ENCODE measurements at regions not wholly inside any gene's neighbourhood (a gene's known extent, or its start where the extent isn't known, plus 50 kb on each side); places are given as distances from the start of the nearest gene placed in this dataset.

DNA sequence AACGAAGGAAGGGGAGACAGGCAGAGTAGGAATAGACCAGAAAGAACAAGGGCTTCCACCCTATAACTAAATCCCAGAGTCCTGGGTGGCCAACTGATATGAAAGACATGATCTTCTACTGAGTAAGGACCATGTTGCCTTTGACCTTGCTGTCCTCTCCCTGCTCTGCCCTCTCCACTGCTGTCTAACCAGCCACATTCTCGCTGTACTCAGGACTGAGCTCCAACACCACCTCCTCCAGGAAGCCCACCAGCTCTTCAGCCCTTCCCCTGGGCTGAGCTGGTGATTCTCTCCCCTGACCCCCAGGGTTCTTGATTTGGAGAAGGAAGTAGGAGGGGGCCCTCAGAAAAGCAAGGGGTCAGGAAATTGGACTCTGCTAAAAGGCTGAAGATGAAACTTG, 159.2 kb downstream of the DICER1 start:
- Histone ChIP-seq H3K9me3 (no peaks in the 10 kb centered on the region), H3K36me3 (no peaks in the 10 kb centered on the region), H3K4me3 (no peak overlapping the region), H3K27me3 (peaks cover 0 to 28% of the 10 kb centered on the region in 2 donors), H3K27ac (no peak overlapping the region), H3K4me1 (no peaks in the 10 kb centered on the region)
- TF ChIP-seq, protein P1, sequence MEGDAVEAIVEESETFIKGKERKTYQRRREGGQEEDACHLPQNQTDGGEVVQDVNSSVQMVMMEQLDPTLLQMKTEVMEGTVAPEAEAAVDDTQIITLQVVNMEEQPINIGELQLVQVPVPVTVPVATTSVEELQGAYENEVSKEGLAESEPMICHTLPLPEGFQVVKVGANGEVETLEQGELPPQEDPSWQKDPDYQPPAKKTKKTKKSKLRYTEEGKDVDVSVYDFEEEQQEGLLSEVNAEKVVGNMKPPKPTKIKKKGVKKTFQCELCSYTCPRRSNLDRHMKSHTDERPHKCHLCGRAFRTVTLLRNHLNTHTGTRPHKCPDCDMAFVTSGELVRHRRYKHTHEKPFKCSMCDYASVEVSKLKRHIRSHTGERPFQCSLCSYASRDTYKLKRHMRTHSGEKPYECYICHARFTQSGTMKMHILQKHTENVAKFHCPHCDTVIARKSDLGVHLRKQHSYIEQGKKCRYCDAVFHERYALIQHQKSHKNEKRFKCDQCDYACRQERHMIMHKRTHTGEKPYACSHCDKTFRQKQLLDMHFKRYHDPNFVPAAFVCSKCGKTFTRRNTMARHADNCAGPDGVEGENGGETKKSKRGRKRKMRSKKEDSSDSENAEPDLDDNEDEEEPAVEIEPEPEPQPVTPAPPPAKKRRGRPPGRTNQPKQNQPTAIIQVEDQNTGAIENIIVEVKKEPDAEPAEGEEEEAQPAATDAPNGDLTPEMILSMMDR (IDR thresholded peaks at IDR 0.05) = no peak
- ATAC-seq (no peak), DNase-seq (no peak)
- intact Hi-C loops (cut with DNase I) = no loop called here

DNA sequence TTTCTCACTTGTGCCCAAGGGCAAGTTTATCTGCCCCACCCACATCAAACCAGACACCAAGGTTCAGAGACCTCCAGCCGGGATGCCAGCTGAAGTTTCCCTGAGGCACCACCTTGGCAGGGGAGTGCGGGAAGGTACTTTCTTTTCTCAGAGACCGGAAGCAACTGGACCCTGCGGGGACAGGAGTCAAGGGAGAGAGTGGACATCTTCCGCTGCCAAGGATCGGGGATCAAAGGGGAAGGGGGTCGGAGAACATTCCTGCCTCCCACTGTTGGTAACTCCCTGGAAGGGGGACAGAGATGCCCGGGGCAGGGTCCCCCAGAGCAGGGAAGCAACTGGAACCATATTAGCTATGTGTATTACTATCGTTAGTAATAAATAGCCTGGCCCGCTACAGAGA, 161.8 kb downstream of the DICER1 start:
- TF ChIP-seq, protein P1 (IDR thresholded peaks at IDR 0.05) = no peak
- ATAC-seq (no peak), DNase-seq (no peak)
- Histone ChIP-seq H3K4me3 (no peak overlapping the region), H3K4me1 (no peaks in the 10 kb centered on the region), H3K27ac (no peak overlapping the region), H3K36me3 (no peaks in the 10 kb centered on the region), H3K27me3 (peaks cover 0 to 28% of the 10 kb centered on the region in 2 donors), H3K9me3 (no peaks in the 10 kb centered on the region)
- intact Hi-C loops (cut with DNase I) = no loop called here

DNA sequence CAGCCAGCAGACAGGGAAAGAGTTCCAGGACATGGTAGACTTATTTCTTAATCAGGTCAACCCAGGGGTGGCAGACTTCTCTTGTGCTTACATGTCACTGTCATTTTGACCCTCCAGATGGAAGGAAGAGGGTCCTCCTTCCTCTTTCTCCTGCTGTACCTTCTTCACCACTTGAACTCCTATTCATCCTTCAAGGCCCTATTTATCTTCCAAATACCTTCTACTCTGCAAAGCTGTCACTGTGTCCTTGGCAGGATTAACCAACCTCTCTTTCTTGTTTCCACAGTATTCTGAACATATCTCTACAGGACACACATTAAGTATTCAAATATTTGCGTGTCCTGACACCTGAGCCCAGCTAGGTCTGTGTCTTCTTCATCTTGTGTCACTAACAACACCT, 163.1 kb downstream of the DICER1 start:
- H3K27me3 ChIP-seq = peaks cover 0 to 26% of the 10 kb centered on the region in 2 donors
- intact Hi-C loops (cut with DNase I) = no loop called here
- no peak overlapping the region for H3K4me3 ChIP-seq
- DNase-seq (no peak), ATAC-seq (no peak)
- H3K4me1 ChIP-seq = no peaks in the 10 kb centered on the region
- no peaks in the 10 kb centered on the region for H3K36me3 ChIP-seq
- H3K9me3 ChIP-seq = no peaks in the 10 kb centered on the region
- TF ChIP-seq, protein P1 (IDR thresholded peaks at IDR 0.05) = no peak
- no peak overlapping the region for H3K27ac ChIP-seq

DNA sequence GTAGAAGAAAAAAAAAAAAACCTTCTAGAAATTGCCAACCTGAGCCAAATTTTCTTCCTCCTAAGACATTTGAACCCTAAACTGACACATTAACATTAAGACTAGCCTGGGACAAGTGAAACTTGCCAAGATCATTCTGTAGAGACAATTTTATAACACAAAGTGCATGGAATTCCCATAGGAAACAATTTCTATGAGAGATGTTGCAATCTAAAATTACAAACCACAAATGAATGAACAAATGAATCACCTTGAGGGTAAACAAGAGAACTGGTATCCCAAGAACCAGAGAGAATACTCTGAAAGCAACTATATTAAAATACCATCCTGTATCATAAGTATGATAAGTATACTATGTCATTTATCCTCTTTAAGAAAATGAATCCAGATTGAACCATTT, 165.3 kb downstream of the DICER1 start:
- Histone ChIP-seq H3K4me1 (no peaks in the 10 kb centered on the region), H3K9me3 (peaks cover 0 to 11% of the 10 kb centered on the region in 2 donors), H3K27me3 (peaks cover 0 to 17% of the 10 kb centered on the region in 2 donors), H3K4me3 (no peak overlapping the region), H3K36me3 (no peaks in the 10 kb centered on the region), H3K27ac (no peak overlapping the region)
- TF ChIP-seq, protein P1 (IDR thresholded peaks at IDR 0.05) = no peak
- intact Hi-C loops (cut with DNase I) = no loop called here
- ATAC-seq (no peak), DNase-seq (no peak)

DNA sequence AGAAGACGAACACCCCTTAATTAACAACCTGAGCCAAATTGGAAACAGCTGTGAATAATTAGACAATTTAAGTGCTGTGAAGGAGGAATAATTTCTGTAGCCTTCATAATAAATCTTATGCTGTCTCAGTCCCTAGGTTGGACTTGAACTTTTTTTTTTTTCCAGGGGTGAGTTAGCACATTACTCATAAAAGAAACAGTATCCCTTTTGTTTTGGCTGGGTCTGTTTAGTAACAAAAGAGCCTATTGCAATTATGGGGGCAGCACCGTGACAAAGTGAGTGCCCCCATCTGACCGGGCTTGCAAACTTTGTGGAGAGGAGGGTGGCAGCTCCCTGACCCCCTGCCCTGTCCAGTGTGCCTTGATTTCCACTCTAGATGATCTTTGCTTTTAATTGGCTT, 167.4 kb downstream of the DICER1 start:
- Histone ChIP-seq H3K4me3 (no peak overlapping the region), H3K9me3 (peaks cover 0 to 12% of the 10 kb centered on the region in 2 donors), H3K27me3 (peaks cover 0 to 3% of the 10 kb centered on the region in 2 donors), H3K27ac (no peak overlapping the region), H3K36me3 (no peaks in the 10 kb centered on the region), H3K4me1 (no peaks in the 10 kb centered on the region)
- ATAC-seq = no peak
- no peak for DNase-seq
- intact Hi-C loops (cut with DNase I) = no loop called here
- TF ChIP-seq, protein P1 (IDR thresholded peaks at IDR 0.05) = no peak

Measured in left lung (tissue), 4 donors.